GM12892 (cell line): ENCODE measurements at regions not wholly inside any gene's neighbourhood (a gene's known extent, or its start where the extent isn't known, plus 50 kb on each side); places are given as distances from the start of the nearest gene placed in this dataset.

ENCODE experiments used
- POLR2A ChIP-seq: IDR thresholded peaks from 2 replicates; pipeline ENCODE4 v1.6.1; 2011; ENCODE audit warnings: low read depth, low read length, control low read depth
- TAF1 ChIP-seq: IDR thresholded peaks from 2 replicates; pipeline ENCODE4 v1.6.1; 2011; ENCODE audit warnings: low read depth, mild to moderate bottlenecking, control low read depth, low read length, borderline replicate concordance

DNA sequence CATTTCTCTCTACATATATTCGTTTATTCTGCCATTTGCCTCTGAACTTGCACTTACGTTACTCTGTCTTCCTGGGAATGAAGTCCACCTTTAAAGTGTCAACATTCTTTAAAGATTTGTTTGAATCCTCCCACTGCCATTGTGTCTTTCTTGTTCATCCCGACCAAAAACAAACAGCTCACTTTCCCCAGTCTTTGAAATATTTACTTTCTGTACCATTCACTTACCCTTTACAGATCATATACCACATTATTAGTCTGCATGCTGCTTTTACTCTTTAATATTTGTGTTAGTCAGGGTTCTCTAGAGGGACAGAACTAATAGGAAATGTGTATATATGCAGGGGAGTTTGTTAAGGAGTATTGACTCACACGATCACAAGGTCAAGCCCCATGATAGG, 176.6 kb upstream of the STARD13 start:
- TF ChIP-seq TAF1 (no peak), POLR2A (no peak)
